ENCODE measurements at regions not wholly inside any gene's neighbourhood (a gene's known extent, or its start where the extent isn't known, plus 50 kb on each side); places are given as distances from the start of the nearest gene placed in this dataset.

DNA sequence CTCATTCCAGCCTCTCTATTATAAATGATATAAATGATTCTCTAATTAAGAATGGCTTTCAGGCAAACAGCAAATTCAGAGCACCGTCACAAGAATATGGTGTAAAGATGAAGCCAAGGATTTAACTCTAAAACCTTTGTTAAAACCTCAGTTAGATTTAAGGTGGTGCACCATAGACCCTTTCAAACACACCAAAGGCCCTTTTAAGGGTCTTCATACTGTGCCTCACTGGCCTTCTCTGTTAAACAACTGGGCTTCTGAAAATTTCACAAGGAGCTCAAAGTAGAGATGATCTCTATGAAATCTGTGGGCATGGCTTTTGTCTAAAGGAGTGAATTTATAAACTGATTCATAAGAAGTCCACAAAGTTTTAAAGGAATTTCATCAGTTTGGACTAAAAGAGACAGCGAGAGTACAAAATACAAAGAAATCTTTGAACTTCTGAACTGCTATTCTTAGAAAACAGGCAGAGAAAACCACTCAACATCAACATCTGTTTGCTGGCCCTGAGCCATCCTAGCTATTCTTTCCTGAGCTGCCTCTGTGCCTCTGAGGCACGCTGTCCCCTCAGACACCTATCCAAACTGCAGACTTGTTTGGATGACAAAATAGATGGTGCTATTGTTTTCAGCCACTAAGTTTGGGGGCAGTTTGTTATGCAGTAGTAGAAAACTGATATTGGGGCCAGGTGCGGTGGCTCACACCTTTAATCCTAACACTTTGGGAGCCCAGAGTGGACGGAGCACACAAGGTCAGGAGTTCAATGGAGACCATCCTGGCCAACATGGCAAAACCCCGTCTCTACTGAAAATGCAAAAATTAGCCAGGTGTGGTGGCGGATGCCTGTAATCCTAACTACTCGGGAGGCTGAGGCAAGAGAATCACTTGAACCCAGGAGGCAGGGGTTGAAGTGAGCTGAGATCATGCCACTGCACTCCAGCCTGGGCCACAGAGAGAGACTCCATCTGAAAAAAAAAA, 72.9 kb upstream of the MYCN start:
- Histone ChIP-seq H3K27me3 (ENCODE audit: insufficient read depth, low read length) (no peaks in the 10 kb centered on the region), H3K4me3 (ENCODE audit: insufficient read depth, low read depth, low read length) (no peak overlapping the region), H3K79me2 (ENCODE audit: insufficient read depth, low read length) (no peaks in the 10 kb centered on the region), H3K9ac (ENCODE audit: low read length) (no peak overlapping the region), H3K27ac (ENCODE audit: low read depth, low read length) (no peak overlapping the region), H3K36me3 (ENCODE audit: insufficient read depth, low read length) (no peaks in the 10 kb centered on the region), H3K4me1 (ENCODE audit: insufficient read depth, low read length) (no peaks in the 10 kb centered on the region), H3K4me2 (ENCODE audit: low read length) (no peak overlapping the region), H2AFZ (ENCODE audit: low read depth, low read length) (no peak overlapping the region), H3K9me3 (ENCODE audit: insufficient read depth, low read depth, low read length) (no peaks in the 10 kb centered on the region), H4K20me1 (ENCODE audit: insufficient read depth, low read length) (no peaks in the 10 kb centered on the region)
- Mint-ChIP-seq H3K4me3 (ENCODE audit: unreplicated experiment) (no peak overlapping the region), H3K9me3 (ENCODE audit: unreplicated experiment) (no peaks in the 10 kb centered on the region), H3K4me1 (ENCODE audit: low read depth, unreplicated experiment) (no peaks in the 10 kb centered on the region), H3K27me3 (ENCODE audit: low read depth, unreplicated experiment) (no peaks in the 10 kb centered on the region), H3K27ac (ENCODE audit: unreplicated experiment) (no peak overlapping the region), H3K36me3 (ENCODE audit: low read depth, unreplicated experiment) (no peaks in the 10 kb centered on the region)
- DNase-seq (ENCODE audit: low read depth) (no peak), FAIRE-seq (no peak)
- no peak for TF ChIP-seq EZH2 (IDR thresholded peaks at IDR 0.05; ENCODE audit: insufficient read depth, low read length)
- TF ChIP-seq, protein P1, sequence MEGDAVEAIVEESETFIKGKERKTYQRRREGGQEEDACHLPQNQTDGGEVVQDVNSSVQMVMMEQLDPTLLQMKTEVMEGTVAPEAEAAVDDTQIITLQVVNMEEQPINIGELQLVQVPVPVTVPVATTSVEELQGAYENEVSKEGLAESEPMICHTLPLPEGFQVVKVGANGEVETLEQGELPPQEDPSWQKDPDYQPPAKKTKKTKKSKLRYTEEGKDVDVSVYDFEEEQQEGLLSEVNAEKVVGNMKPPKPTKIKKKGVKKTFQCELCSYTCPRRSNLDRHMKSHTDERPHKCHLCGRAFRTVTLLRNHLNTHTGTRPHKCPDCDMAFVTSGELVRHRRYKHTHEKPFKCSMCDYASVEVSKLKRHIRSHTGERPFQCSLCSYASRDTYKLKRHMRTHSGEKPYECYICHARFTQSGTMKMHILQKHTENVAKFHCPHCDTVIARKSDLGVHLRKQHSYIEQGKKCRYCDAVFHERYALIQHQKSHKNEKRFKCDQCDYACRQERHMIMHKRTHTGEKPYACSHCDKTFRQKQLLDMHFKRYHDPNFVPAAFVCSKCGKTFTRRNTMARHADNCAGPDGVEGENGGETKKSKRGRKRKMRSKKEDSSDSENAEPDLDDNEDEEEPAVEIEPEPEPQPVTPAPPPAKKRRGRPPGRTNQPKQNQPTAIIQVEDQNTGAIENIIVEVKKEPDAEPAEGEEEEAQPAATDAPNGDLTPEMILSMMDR (IDR thresholded peaks at IDR 0.05; ENCODE audit: insufficient read depth, low read depth, low read length): no peak

DNA sequence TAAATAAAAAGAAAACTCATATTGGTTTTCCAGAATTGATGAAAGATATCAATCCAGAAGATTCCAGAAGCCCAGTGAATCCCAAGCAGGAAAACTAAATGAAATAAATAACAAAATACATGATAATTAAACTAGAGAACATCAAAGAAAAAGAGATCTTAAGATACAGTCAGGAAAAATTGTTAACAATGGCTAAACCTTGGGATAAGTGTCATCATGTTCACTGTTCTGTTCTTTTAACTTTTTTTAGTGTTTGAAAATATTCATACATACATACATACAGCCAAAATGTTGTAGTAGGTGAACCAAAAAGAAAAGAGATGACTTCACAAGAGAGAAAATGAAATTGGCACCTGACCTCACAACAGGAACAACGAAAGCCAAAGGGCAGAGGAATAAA, 72.2 kb upstream of the MYCN start:
- Histone ChIP-seq H3K4me3 (ENCODE audit: insufficient read depth, low read depth, low read length) (no peak overlapping the region), H3K9me3 (ENCODE audit: insufficient read depth, low read depth, low read length) (no peaks in the 10 kb centered on the region), H2AFZ (ENCODE audit: low read depth, low read length) (no peak overlapping the region), H3K79me2 (ENCODE audit: insufficient read depth, low read length) (no peaks in the 10 kb centered on the region), H3K9ac (ENCODE audit: low read length) (no peak overlapping the region), H3K36me3 (ENCODE audit: insufficient read depth, low read length) (no peaks in the 10 kb centered on the region), H3K27me3 (ENCODE audit: insufficient read depth, low read length) (no peaks in the 10 kb centered on the region), H4K20me1 (ENCODE audit: insufficient read depth, low read length) (no peaks in the 10 kb centered on the region), H3K4me2 (ENCODE audit: low read length) (no peak overlapping the region), H3K4me1 (ENCODE audit: insufficient read depth, low read length) (no peaks in the 10 kb centered on the region), H3K27ac (ENCODE audit: low read depth, low read length) (no peak overlapping the region)
- H3K9me3 Mint-ChIP-seq (ENCODE audit: unreplicated experiment): no peaks in the 10 kb centered on the region
- no peak for DNase-seq (ENCODE audit: low read depth)
- no peaks in the 10 kb centered on the region for H3K27me3 Mint-ChIP-seq (ENCODE audit: low read depth, unreplicated experiment)
- H3K4me3 Mint-ChIP-seq (ENCODE audit: unreplicated experiment): no peak overlapping the region
- H3K27ac Mint-ChIP-seq (ENCODE audit: unreplicated experiment): no peak overlapping the region
- TF ChIP-seq, protein P1 (IDR thresholded peaks at IDR 0.05; ENCODE audit: insufficient read depth, low read depth, low read length): no peak
- no peak for TF ChIP-seq EZH2 (IDR thresholded peaks at IDR 0.05; ENCODE audit: insufficient read depth, low read length)
- H3K36me3 Mint-ChIP-seq (ENCODE audit: low read depth, unreplicated experiment): no peaks in the 10 kb centered on the region
- no peaks in the 10 kb centered on the region for H3K4me1 Mint-ChIP-seq (ENCODE audit: low read depth, unreplicated experiment)
- FAIRE-seq: no peak

DNA sequence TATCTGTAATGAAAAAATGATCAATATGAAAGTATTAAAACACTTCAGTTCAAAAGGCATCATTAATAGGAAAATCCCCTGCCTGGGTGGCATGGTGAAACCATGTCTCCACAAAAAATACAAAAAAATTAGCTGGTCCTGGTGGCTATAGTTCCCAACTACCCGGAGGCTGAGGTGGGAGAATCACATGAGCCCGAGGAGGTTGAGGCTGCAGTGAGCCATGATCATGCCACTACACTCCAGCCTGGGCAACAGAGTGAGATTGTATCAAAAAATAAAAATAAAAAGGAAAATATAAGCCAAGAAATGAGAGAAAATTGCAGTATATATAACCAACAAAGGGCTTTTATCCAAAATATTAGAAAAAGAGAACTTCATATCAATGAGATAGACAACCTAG, 71.6 kb upstream of the MYCN start:
- H3K4me1 ChIP-seq (ENCODE audit: insufficient read depth, low read length): no peaks in the 10 kb centered on the region
- H3K9ac ChIP-seq (ENCODE audit: low read length): no peak overlapping the region
- DNase-seq (ENCODE audit: low read depth) (no peak), FAIRE-seq (no peak)
- H3K4me3 ChIP-seq (ENCODE audit: insufficient read depth, low read depth, low read length): no peak overlapping the region
- no peaks in the 10 kb centered on the region for H3K27me3 ChIP-seq (ENCODE audit: insufficient read depth, low read length)
- H3K36me3 ChIP-seq (ENCODE audit: insufficient read depth, low read length): no peaks in the 10 kb centered on the region
- H2AFZ ChIP-seq (ENCODE audit: low read depth, low read length): no peak overlapping the region
- no peaks in the 10 kb centered on the region for H3K9me3 ChIP-seq (ENCODE audit: insufficient read depth, low read depth, low read length)
- no peaks in the 10 kb centered on the region for H3K9me3 Mint-ChIP-seq (ENCODE audit: unreplicated experiment)
- H3K27ac Mint-ChIP-seq (ENCODE audit: unreplicated experiment): no peak overlapping the region
- TF ChIP-seq, protein P1 (IDR thresholded peaks at IDR 0.05; ENCODE audit: insufficient read depth, low read depth, low read length): no peak
- no peak for TF ChIP-seq EZH2 (IDR thresholded peaks at IDR 0.05; ENCODE audit: insufficient read depth, low read length)
- no peak overlapping the region for H3K4me2 ChIP-seq (ENCODE audit: low read length)
- no peak overlapping the region for H3K27ac ChIP-seq (ENCODE audit: low read depth, low read length)
- no peaks in the 10 kb centered on the region for H3K4me1 Mint-ChIP-seq (ENCODE audit: low read depth, unreplicated experiment)
- H3K36me3 Mint-ChIP-seq (ENCODE audit: low read depth, unreplicated experiment): no peaks in the 10 kb centered on the region
- H3K79me2 ChIP-seq (ENCODE audit: insufficient read depth, low read length): no peaks in the 10 kb centered on the region
- H4K20me1 ChIP-seq (ENCODE audit: insufficient read depth, low read length): no peaks in the 10 kb centered on the region
- H3K4me3 Mint-ChIP-seq (ENCODE audit: unreplicated experiment): no peak overlapping the region
- no peaks in the 10 kb centered on the region for H3K27me3 Mint-ChIP-seq (ENCODE audit: low read depth, unreplicated experiment)

Measured in astrocyte (in vitro differentiated cells and primary cell).